ENCODE measurements at regions not wholly inside any gene's neighbourhood (a gene's known extent, or its start where the extent isn't known, plus 50 kb on each side); places are given as distances from the start of the nearest gene placed in this dataset.

DNA sequence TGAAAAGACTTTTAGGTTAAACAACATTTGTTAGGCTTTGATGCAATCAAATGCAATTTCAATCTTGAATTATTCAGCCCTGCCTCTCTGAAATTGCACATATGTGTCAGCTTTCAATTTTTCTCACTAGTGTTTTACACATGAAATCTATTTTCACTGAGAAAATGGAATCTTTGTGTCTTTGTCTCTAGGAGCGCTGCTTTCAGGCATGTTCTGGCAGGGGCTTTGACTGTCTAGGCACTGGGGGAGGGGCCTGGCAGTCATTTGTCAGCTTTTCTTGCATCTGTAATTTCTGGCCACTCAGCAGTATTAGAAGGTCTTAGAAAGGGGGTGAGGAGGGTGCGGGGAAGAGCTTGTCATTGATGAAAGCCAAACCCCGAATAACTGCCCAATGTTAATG, 264.4 kb downstream of the PTPRC start:
- Histone ChIP-seq H2AFZ (ENCODE audit: low read depth, low read length) (no peak overlapping the region), H3K9ac (ENCODE audit: low read length) (no peak overlapping the region), H3K27ac (ENCODE audit: low read depth, low read length) (no peak overlapping the region), H3K4me2 (ENCODE audit: low read length) (peak overlapping the region; percentile 14), H3K79me2 (ENCODE audit: insufficient read depth, low read length) (peaks cover 100% of the 10 kb centered on the region), H3K27me3 (ENCODE audit: insufficient read depth, low read length) (no peaks in the 10 kb centered on the region), H3K4me1 (ENCODE audit: insufficient read depth, low read length) (peaks cover 11% of the 10 kb centered on the region), H4K20me1 (ENCODE audit: insufficient read depth, low read length) (peaks cover 80% of the 10 kb centered on the region), H3K36me3 (ENCODE audit: insufficient read depth, low read length) (peaks cover 40% of the 10 kb centered on the region), H3K4me3 (ENCODE audit: insufficient read depth, low read depth, low read length) (no peak overlapping the region), H3K9me3 (ENCODE audit: insufficient read depth, low read depth, low read length) (no peaks in the 10 kb centered on the region)
- Mint-ChIP-seq H3K4me3 (ENCODE audit: unreplicated experiment) (peak overlapping the region; percentile 28), H3K4me1 (ENCODE audit: low read depth, unreplicated experiment) (peaks cover 40% of the 10 kb centered on the region), H3K27ac (ENCODE audit: unreplicated experiment) (peak overlapping the region; percentile 82), H3K27me3 (ENCODE audit: low read depth, unreplicated experiment) (no peaks in the 10 kb centered on the region), H3K9me3 (ENCODE audit: unreplicated experiment) (no peaks in the 10 kb centered on the region), H3K36me3 (ENCODE audit: low read depth, unreplicated experiment) (peaks cover 11% of the 10 kb centered on the region)
- FAIRE-seq (no peak), DNase-seq (ENCODE audit: low read depth) (no peak)
- TF ChIP-seq, protein P1, sequence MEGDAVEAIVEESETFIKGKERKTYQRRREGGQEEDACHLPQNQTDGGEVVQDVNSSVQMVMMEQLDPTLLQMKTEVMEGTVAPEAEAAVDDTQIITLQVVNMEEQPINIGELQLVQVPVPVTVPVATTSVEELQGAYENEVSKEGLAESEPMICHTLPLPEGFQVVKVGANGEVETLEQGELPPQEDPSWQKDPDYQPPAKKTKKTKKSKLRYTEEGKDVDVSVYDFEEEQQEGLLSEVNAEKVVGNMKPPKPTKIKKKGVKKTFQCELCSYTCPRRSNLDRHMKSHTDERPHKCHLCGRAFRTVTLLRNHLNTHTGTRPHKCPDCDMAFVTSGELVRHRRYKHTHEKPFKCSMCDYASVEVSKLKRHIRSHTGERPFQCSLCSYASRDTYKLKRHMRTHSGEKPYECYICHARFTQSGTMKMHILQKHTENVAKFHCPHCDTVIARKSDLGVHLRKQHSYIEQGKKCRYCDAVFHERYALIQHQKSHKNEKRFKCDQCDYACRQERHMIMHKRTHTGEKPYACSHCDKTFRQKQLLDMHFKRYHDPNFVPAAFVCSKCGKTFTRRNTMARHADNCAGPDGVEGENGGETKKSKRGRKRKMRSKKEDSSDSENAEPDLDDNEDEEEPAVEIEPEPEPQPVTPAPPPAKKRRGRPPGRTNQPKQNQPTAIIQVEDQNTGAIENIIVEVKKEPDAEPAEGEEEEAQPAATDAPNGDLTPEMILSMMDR (IDR thresholded peaks at IDR 0.05; ENCODE audit: insufficient read depth, low read depth, low read length): no peak
- TF ChIP-seq EZH2 (IDR thresholded peaks at IDR 0.05; ENCODE audit: insufficient read depth, low read length): no peak

DNA sequence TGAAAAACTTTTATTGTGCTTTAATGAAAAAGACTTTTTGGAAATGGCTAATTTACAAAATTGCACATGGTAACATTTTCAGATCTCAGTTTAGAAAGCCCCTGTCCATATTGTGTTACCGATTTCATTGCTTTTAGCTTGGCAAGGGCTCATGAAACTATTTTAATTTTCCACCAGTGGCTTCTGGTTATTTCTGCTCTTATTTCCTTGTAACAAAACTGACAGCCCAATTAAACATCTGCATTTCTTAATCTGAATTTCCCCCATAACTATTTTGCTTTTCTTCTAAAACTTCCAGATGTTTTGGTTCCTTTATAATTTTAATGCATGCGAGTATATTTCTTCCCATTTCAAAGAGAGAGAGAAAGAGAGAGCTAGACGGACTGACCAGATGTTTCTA, 264.8 kb downstream of the PTPRC start:
- TF ChIP-seq, protein P1 (IDR thresholded peaks at IDR 0.05; ENCODE audit: insufficient read depth, low read depth, low read length): no peak
- no peak for TF ChIP-seq EZH2 (IDR thresholded peaks at IDR 0.05; ENCODE audit: insufficient read depth, low read length)
- Histone ChIP-seq H3K4me1 (ENCODE audit: insufficient read depth, low read length) (peaks cover 11% of the 10 kb centered on the region), H3K4me3 (ENCODE audit: insufficient read depth, low read depth, low read length) (no peak overlapping the region), H3K36me3 (ENCODE audit: insufficient read depth, low read length) (peaks cover 37% of the 10 kb centered on the region), H3K27me3 (ENCODE audit: insufficient read depth, low read length) (no peaks in the 10 kb centered on the region), H4K20me1 (ENCODE audit: insufficient read depth, low read length) (peaks cover 84% of the 10 kb centered on the region), H3K4me2 (ENCODE audit: low read length) (peak overlapping the region; percentile 14), H3K79me2 (ENCODE audit: insufficient read depth, low read length) (peaks cover 100% of the 10 kb centered on the region), H2AFZ (ENCODE audit: low read depth, low read length) (no peak overlapping the region), H3K9ac (ENCODE audit: low read length) (no peak overlapping the region), H3K27ac (ENCODE audit: low read depth, low read length) (no peak overlapping the region), H3K9me3 (ENCODE audit: insufficient read depth, low read depth, low read length) (no peaks in the 10 kb centered on the region)
- H3K27ac Mint-ChIP-seq (ENCODE audit: unreplicated experiment): peak overlapping the region; percentile 85
- H3K9me3 Mint-ChIP-seq (ENCODE audit: unreplicated experiment): no peaks in the 10 kb centered on the region
- peaks cover 11% of the 10 kb centered on the region for H3K36me3 Mint-ChIP-seq (ENCODE audit: low read depth, unreplicated experiment)
- peaks cover 42% of the 10 kb centered on the region for H3K4me1 Mint-ChIP-seq (ENCODE audit: low read depth, unreplicated experiment)
- H3K27me3 Mint-ChIP-seq (ENCODE audit: low read depth, unreplicated experiment): no peaks in the 10 kb centered on the region
- FAIRE-seq: no peak
- no peak for DNase-seq (ENCODE audit: low read depth)
- H3K4me3 Mint-ChIP-seq (ENCODE audit: unreplicated experiment): no peak overlapping the region

DNA sequence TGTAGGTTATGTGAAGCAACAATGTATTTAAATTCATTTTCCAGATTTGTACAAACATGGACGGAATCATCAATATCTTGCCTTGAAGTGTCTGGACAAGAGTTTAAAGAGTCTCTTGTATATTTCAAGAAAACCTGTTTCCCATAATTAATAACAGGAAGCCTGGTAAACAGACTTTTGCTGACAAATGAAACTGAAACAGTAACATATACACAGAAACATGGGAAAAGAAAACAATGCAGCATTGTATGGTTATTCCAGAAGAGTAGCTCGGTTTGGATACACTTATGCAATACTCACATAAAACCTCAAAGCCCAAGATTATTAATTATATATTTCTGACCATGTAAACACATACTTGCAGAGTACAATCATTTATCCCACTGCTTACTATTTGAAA, 265.5 kb downstream of the PTPRC start:
- Histone ChIP-seq H3K9ac (ENCODE audit: low read length) (no peak overlapping the region), H3K27ac (ENCODE audit: low read depth, low read length) (no peak overlapping the region), H3K4me1 (ENCODE audit: insufficient read depth, low read length) (peaks cover 15% of the 10 kb centered on the region), H3K79me2 (ENCODE audit: insufficient read depth, low read length) (peaks cover 100% of the 10 kb centered on the region), H3K36me3 (ENCODE audit: insufficient read depth, low read length) (peaks cover 34% of the 10 kb centered on the region), H3K4me2 (ENCODE audit: low read length) (peak overlapping the region; percentile 14), H4K20me1 (ENCODE audit: insufficient read depth, low read length) (peaks cover 83% of the 10 kb centered on the region), H3K27me3 (ENCODE audit: insufficient read depth, low read length) (no peaks in the 10 kb centered on the region), H3K9me3 (ENCODE audit: insufficient read depth, low read depth, low read length) (no peaks in the 10 kb centered on the region), H3K4me3 (ENCODE audit: insufficient read depth, low read depth, low read length) (no peak overlapping the region), H2AFZ (ENCODE audit: low read depth, low read length) (no peak overlapping the region)
- Mint-ChIP-seq H3K4me3 (ENCODE audit: unreplicated experiment) (no peak overlapping the region), H3K4me1 (ENCODE audit: low read depth, unreplicated experiment) (peaks cover 42% of the 10 kb centered on the region), H3K27me3 (ENCODE audit: low read depth, unreplicated experiment) (no peaks in the 10 kb centered on the region), H3K9me3 (ENCODE audit: unreplicated experiment) (no peaks in the 10 kb centered on the region), H3K36me3 (ENCODE audit: low read depth, unreplicated experiment) (peaks cover 6% of the 10 kb centered on the region), H3K27ac (ENCODE audit: unreplicated experiment) (no peak overlapping the region)
- DNase-seq (ENCODE audit: low read depth) (peak; percentile 52), FAIRE-seq (no peak)
- TF ChIP-seq, protein P1 (IDR thresholded peaks at IDR 0.05; ENCODE audit: insufficient read depth, low read depth, low read length): no peak

Data from astrocyte (in vitro differentiated cells and primary cell).